AG04450 (cell line): ENCODE measurements at regions not wholly inside any gene's neighbourhood (a gene's known extent, or its start where the extent isn't known, plus 50 kb on each side); places are given as distances from the start of the nearest gene placed in this dataset.

Experiments
- CTCF ChIA-PET: fragments of 300-600, 350-600 bp; formaldehyde crosslinking; extraction: SDS; loops from one replicate; lab custom pipeline; 2022; ENCODE audit warnings: antibody characterized with exemption, inconsistent platforms; lab: Charles Lee
- POLR2A ChIA-PET: fragments of 350-600 bp; formaldehyde crosslinking; extraction: SDS; loops from one replicate; lab custom pipeline; 2021; ENCODE audit warnings: antibody characterized with exemption, inconsistent platforms; lab: Yijun Ruan, JAX
- DNase-seq: peaks from one replicate; pipeline ENCODE4 v3.0.0-alpha.2; 2011; ENCODE audit warnings: low read depth, low spot score
- H3K27ac ChIP-seq: one replicate; pipeline ENCODE4 v1.5.1; 2012; ENCODE audit warnings: low read depth, low read length, control low read depth
- H3K27me3 ChIP-seq: one replicate; pipeline ENCODE4 v1.6.0; 2012; ENCODE audit warnings: low read length; ENCODE audit not compliant: control insufficient read depth, insufficient read depth
- H3K4me3 ChIP-seq: 2 replicates; pipeline ENCODE4 v1.5.1; 2011; ENCODE audit warnings: mild to moderate bottlenecking, low read depth, low read length, control low read depth
- H3K9me3 ChIP-seq: 2 replicates; pipeline ENCODE4 v1.5.1; 2012; ENCODE audit warnings: low read length; ENCODE audit not compliant: control insufficient read depth, insufficient read depth
- TF ChIP-seq, protein P1 (sequence below): IDR thresholded peaks from 2 replicates; pipeline ENCODE4 v1.5.1; 2011; ENCODE audit warnings: low read depth, low read length, control low read depth, inconsistent platforms

DNA sequence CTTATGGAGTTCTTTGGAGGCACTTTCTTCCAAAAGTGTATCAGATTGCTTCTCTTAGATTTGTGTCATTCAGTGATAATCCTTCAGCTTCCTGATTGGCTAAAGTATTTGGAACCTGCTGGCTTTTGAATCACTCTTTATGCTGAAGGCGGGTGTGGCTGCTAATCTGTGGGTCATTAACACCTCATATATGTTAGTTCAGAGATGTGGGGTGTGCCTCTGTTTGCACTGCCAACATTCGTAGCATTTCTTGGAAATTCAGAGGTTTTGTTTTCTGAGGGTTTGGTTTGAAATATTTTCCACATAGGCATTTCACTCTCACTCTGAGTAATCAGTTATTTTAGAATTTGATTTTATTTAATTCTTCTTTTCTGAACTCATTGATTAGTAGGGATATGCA is 1604.4 kb upstream of the ACVR2A start:
- H3K27ac ChIP-seq = no peak overlapping the region
- DNase-seq = no peak
- POLR2A ChIA-PET = no interaction called here

DNA sequence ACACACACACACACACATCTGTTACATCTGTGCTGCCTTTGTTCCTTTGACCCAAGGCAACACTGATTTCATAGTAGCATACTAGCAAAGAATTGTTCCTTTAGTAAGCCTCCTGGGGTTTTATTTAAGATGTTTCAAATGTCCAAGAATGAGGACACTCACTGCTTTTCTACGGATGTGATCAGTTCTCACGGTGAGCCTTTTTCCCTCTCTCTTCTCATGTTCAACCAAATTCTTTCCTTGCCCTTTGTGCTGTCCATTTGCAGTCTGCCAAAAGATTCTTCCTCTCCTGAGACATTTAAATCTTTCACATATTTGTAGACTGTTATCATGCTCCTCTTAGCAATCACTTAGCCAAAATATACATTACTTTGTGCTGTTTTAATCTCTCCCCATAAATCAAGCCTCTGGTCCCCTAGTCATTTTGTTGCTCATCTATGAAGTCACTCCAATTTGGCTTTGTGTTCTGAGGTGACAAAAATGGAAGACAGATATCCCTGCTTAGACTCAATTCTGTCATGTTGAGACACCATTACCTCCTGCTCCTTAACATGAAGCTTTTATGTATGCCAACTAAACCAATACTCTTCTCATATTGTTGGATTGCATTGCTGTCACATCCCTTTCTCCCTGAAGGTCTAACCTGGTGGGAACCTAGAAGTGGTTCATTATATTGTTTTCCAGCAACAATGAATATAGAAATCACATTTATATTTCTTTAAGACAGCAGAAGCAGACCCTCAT is 1605.3 kb upstream of the ACVR2A start:
- H3K4me3 ChIP-seq = no peak overlapping the region
- TF ChIP-seq, protein P1, sequence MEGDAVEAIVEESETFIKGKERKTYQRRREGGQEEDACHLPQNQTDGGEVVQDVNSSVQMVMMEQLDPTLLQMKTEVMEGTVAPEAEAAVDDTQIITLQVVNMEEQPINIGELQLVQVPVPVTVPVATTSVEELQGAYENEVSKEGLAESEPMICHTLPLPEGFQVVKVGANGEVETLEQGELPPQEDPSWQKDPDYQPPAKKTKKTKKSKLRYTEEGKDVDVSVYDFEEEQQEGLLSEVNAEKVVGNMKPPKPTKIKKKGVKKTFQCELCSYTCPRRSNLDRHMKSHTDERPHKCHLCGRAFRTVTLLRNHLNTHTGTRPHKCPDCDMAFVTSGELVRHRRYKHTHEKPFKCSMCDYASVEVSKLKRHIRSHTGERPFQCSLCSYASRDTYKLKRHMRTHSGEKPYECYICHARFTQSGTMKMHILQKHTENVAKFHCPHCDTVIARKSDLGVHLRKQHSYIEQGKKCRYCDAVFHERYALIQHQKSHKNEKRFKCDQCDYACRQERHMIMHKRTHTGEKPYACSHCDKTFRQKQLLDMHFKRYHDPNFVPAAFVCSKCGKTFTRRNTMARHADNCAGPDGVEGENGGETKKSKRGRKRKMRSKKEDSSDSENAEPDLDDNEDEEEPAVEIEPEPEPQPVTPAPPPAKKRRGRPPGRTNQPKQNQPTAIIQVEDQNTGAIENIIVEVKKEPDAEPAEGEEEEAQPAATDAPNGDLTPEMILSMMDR = no peak
- peak; percentile 66 for DNase-seq
- H3K9me3 ChIP-seq = no peaks in the 10 kb centered on the region
- H3K27me3 ChIP-seq = no peaks in the 10 kb centered on the region
- no peak overlapping the region for H3K27ac ChIP-seq
- ChIA-PET POLR2A (no interaction called here), CTCF (interaction anchor here (0.6 kb wide), 1 partner anchor 487 kb away, joined by 3 read pairs; no protein-coding TSS in a partner anchor)

More for the DNA sequence above, 1604.4 kb upstream of the ACVR2A start:
- no peaks in the 10 kb centered on the region for H3K27me3 ChIP-seq
- H3K9me3 ChIP-seq = no peaks in the 10 kb centered on the region
- no peak overlapping the region for H3K4me3 ChIP-seq
- CTCF ChIA-PET = no interaction called here
- TF ChIP-seq, protein P1 = no peak

DNA sequence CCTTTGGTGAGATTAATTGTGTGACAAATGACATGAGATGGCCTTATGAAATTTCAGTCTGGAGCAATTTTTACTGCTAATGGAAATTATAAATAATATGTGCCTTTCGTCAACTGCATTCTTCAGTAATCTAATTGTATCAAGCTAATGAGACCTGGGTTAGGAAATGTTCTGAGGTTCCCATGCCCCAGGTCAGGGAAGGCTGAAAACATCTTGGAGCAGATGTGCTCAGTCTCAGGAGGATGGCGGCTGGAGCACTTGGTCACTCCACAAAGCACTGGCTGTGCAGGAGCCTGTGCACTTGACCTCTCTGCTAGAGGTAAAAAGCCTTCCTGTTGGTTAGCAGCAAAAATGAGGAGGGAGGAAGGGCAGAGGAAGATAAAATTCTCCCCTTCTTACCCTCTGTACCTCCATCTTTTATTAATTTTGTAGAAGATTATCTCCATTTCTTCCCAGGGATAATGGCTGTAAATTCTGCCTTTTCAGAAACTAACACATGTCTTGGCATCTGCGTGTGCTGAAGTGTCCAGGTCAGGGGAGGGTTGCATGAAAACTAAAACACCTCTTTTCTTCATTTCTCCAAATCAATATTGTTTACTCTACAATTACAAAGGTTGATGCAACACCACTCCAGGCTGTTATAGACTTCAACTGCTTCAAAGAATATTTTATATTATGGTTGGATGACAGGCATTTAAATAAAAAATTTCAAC is 1606.4 kb upstream of the ACVR2A start:
- ChIA-PET CTCF (no interaction called here), POLR2A (no interaction called here)
- Histone ChIP-seq H3K9me3 (no peaks in the 10 kb centered on the region), H3K27me3 (no peaks in the 10 kb centered on the region), H3K4me3 (no peak overlapping the region), H3K27ac (no peak overlapping the region)
- TF ChIP-seq, protein P1 = no peak
- no peak for DNase-seq

DNA sequence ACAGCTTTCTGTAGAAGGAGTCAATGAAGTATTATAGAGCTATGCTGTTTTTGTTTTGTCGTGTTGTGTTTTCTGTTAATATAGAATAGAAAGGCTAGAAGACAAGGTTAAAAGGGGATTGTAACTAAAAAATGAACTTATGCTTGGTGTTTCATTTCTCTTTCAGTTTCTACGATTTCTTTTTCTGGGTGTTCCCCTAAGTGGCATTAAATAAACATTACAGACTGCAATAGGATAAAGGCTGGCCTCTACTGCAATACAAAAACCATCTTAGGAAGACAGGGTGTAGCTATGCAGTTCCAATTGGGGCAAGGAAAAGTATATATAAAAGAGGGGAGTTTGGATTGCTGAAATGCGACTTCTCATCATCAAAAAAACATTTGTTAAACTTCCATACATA is 1609.7 kb upstream of the ACVR2A start:
- CTCF ChIA-PET = no interaction called here
- H3K27me3 ChIP-seq = no peaks in the 10 kb centered on the region
- no peak for DNase-seq
- POLR2A ChIA-PET = no interaction called here
- H3K4me3 ChIP-seq = no peak overlapping the region
- no peak overlapping the region for H3K27ac ChIP-seq
- TF ChIP-seq, protein P1 = no peak
- no peaks in the 10 kb centered on the region for H3K9me3 ChIP-seq
